GM06990 (cell line): ENCODE measurements at regions not wholly inside any gene's neighbourhood (a gene's known extent, or its start where the extent isn't known, plus 50 kb on each side); places are given as distances from the start of the nearest gene placed in this dataset.

ENCODE experiments used
- DNase-seq: peaks from one replicate; pipeline ENCODE4 v3.0.0-alpha.2; 2011; ENCODE audit not compliant: insufficient read length; ENCODE audit errors: extremely low read depth
- H3K27me3 ChIP-seq: replicated peaks from 2 replicates; pipeline ENCODE4 v1.6.0; 2011; ENCODE audit warnings: low read length; ENCODE audit not compliant: control insufficient read depth, insufficient read depth
- H3K36me3 ChIP-seq: 2 replicates; pipeline ENCODE4 v1.5.1; 2011; ENCODE audit warnings: low read length; ENCODE audit not compliant: control insufficient read depth, insufficient read depth
- H3K4me3 ChIP-seq: replicated peaks from 2 replicates; pipeline ENCODE4 v1.5.1; 2011; ENCODE audit warnings: low read depth, mild to moderate bottlenecking, control low read depth, low read length
- TF ChIP-seq, protein P1 (sequence below): IDR thresholded peaks from 2 replicates; pipeline ENCODE4 v1.5.1; 2011; ENCODE audit warnings: low read length, control low read depth, mild to moderate bottlenecking, inconsistent platforms; ENCODE audit not compliant: insufficient read depth, poor library complexity, severe bottlenecking

DNA sequence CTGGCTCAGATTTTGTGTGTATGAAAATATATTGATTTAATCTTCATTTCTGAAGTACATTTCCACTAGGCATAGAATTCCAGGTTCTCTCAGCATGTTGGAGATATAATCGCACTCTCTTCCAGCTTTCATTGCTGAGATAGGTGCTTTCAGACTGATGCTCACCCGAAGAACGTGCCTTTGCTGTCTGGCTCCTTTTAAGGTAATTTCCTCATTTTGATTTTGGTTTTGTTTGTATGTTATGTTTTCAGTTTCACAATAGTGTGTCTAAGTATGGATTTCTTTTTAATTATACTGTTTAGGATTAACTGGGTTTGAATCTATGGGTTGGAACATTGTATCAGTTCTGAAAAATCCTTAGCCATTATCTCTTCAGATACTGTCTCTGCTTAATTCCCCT, 132.0 kb upstream of the NFIB start:
- H3K27me3 ChIP-seq: no peaks in the 10 kb centered on the region
- H3K36me3 ChIP-seq: no peaks in the 10 kb centered on the region

DNA sequence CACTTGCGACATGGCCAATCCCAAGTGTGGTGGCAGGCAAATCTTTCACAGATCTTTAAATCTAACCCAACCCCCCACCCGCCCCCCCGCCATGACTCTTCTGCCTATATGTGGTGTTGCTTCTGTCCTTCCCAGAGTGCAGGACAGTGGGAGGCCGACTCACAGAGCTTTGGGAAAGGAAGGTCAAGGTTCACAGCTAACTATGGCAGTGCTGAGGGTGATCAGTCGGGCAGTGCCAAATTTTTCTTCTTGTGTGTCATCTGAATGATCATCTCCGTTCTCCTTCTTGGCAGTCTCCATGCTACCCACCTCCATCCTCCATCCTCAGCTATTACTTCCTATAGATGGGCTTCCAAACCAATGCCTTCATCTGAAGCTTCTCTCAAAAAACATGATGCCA, 129.0 kb upstream of the NFIB start:
- H3K4me3 ChIP-seq: no peak overlapping the region
- TF ChIP-seq, protein P1, sequence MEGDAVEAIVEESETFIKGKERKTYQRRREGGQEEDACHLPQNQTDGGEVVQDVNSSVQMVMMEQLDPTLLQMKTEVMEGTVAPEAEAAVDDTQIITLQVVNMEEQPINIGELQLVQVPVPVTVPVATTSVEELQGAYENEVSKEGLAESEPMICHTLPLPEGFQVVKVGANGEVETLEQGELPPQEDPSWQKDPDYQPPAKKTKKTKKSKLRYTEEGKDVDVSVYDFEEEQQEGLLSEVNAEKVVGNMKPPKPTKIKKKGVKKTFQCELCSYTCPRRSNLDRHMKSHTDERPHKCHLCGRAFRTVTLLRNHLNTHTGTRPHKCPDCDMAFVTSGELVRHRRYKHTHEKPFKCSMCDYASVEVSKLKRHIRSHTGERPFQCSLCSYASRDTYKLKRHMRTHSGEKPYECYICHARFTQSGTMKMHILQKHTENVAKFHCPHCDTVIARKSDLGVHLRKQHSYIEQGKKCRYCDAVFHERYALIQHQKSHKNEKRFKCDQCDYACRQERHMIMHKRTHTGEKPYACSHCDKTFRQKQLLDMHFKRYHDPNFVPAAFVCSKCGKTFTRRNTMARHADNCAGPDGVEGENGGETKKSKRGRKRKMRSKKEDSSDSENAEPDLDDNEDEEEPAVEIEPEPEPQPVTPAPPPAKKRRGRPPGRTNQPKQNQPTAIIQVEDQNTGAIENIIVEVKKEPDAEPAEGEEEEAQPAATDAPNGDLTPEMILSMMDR: no peak
- no peaks in the 10 kb centered on the region for H3K36me3 ChIP-seq
- DNase-seq: no peak
- H3K27me3 ChIP-seq: no peaks in the 10 kb centered on the region

More for the DNA sequence above, 132.0 kb upstream of the NFIB start:
- no peak overlapping the region for H3K4me3 ChIP-seq
- TF ChIP-seq, protein P1: no peak
- no peak for DNase-seq

DNA sequence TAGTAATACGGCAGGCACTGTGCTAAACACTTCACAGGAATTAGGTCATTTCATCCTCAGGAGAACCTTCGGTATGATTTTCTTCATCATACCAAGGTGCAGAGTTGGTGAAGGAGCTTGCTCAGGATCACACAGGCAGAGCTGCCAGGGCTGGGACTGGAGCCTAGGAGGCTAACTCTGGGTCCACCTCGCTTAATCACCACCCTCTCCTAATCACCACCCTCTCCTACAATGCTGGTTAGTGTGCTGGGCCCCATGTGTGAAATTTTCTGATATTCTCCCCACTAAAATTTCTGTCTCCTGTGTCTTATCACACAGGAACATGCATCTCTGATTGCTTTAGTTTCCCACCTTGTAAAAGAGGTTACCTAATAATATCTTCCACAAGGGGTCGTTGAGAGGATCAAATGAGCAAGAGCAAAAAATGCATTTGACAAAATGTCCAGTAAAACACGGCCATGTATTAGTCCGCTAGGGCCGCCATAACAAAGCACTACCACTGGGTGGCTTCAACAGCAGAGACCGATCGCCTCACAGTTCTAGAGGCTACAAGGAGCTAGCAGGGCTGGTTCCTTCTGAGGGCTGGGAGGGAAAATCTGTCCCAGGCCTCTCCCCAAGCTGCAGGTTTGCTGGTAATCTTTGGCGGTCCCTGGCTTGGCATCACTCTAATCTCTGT, 128.2 kb upstream of the NFIB start:
- H3K4me3 ChIP-seq: no peak overlapping the region
- no peak for DNase-seq
- no peaks in the 10 kb centered on the region for H3K36me3 ChIP-seq
- TF ChIP-seq, protein P1: peak; percentile 30
- H3K27me3 ChIP-seq: no peaks in the 10 kb centered on the region

DNA sequence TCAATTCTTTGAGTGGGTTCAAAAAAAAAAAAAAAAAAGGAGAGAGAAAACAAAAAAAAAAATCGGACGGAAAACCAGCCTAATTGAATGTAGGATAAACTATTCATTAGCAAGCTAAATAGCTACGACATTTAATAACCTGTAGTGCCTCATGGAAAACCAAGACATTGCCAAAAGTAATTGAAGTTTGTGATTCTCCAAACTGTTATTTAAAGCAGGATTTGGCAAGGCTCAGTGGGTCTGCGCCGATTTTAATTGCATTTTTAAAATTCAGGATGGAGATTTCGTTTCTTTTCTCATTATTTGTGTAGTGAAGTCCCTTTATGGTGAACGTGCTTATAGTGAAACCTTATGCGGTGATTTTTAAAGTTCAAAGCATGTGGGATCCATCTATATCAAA, 127.2 kb upstream of the NFIB start:
- no peak overlapping the region for H3K4me3 ChIP-seq
- H3K36me3 ChIP-seq: no peaks in the 10 kb centered on the region
- TF ChIP-seq, protein P1: no peak
- H3K27me3 ChIP-seq: no peaks in the 10 kb centered on the region
- no peak for DNase-seq

DNA sequence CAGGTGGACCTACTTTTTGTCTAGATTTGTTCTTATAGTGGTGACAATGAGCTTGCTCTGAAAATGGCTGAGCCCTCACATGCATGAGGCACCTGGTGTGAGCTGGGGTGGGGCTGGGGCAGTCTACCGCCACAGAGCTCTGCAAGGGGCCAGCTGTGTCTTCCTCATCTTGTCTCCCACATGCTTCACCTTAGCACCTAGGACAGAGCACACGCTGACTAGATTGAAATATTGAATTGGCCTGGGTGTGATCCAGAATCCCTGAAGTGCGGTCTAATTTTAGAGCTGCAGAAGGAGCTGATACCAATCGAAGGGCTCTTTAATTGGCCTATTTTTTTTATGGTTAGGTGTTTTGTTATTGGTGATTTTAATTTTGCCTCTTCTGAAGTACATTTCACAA, 126.1 kb upstream of the NFIB start:
- Histone ChIP-seq H3K4me3 (no peak overlapping the region), H3K36me3 (no peaks in the 10 kb centered on the region), H3K27me3 (no peaks in the 10 kb centered on the region)
- TF ChIP-seq, protein P1: no peak
- no peak for DNase-seq

DNA sequence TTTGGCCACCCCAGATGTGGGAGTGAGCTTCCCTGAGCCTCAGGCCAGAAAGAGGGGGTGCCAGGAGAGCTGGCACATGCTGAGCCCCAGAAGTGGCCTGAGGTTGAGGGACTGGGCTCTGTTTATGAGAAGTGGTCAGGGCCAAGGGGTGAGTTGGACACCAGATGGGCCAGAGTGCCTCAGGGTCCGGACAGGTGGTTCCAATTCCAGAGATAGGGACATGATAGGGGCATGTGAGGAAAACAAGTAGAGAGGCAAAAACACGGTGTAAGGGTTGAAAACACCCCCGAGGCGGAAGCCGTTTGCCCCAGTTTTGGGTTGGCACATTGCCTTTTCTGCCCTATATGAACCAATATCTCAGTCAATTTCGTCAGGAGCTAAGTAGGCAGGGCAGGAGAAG, 125.6 kb upstream of the NFIB start:
- H3K36me3 ChIP-seq: no peaks in the 10 kb centered on the region
- no peak for DNase-seq
- no peak overlapping the region for H3K4me3 ChIP-seq
- H3K27me3 ChIP-seq: no peaks in the 10 kb centered on the region
- TF ChIP-seq, protein P1: no peak
